ENCODE measurements at regions not wholly inside any gene's neighbourhood (a gene's known extent, or its start where the extent isn't known, plus 50 kb on each side); places are given as distances from the start of the nearest gene placed in this dataset.

DNA sequence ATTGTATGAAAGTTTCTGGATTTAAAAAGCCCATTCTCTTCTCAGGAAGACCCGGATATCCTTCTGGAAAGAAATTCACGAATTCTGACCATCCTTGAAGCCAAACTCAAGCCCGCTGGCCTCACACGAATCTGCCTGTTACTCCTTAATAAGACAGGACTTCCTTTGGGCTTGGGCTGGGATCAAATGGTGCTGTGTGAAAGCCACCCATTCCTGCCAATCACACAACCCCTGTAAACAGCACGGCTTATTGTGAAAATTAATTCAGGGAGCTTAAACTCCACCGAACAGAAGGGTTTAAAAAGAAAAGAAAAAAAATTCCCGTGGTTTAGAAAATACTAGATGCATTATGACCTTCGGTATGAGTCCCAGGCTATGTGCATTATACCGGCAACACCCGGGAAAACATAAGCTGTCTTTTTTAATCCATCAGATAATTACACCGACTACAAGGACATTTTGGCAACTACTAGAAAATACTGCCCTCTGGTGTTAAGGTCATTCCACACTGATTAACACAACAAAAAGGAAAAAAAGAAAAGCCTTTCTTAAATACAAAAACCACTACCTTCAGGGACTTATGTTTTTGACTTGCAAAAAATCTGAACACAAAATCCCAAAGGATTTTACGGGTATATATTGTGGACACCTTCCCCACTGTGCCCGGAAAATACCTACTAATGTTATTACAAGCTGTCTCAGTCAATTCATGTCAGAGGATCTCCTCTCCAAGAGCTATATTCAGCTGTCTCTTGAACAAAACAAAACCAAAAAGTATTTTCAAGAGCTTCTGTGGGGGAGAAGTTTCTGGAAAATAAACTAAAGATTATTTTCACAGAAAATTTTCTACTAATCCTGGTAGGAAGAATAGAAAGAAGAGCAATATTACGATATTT, 76.0 kb upstream of the LSM14A start:
- TF ChIP-seq CTCF (IDR thresholded peaks at IDR 0.05; ENCODE audit: insufficient read depth, low read length, poor library complexity, severe bottlenecking): peak; percentile 54
- no peaks in the 10 kb centered on the region for H3K27me3 ChIP-seq (replicated peaks; ENCODE audit: control insufficient read depth, insufficient read depth, low read length)
- no peak for DNase-seq (ENCODE audit: extremely low read depth, insufficient read length)
- H3K4me3 ChIP-seq (replicated peaks; ENCODE audit: low read depth, low read length): no peak overlapping the region
- H3K36me3 ChIP-seq (ENCODE audit: control insufficient read depth, insufficient read depth, low read length): no peaks in the 10 kb centered on the region

GRCh38 chr19:34104096-34104495, 68.2 kb upstream of the LSM14A start:
- no peaks in the 10 kb centered on the region for H3K27me3 ChIP-seq (replicated peaks; ENCODE audit: control insufficient read depth, insufficient read depth, low read length)
- no peak for DNase-seq (ENCODE audit: extremely low read depth, insufficient read length)

GRCh38 chr19:34104557-34104956, 67.7 kb upstream of the LSM14A start:
- no peak for DNase-seq (ENCODE audit: extremely low read depth, insufficient read length)
- Histone ChIP-seq H3K4me3 (replicated peaks; ENCODE audit: low read depth, low read length) (no peak overlapping the region), H3K36me3 (ENCODE audit: control insufficient read depth, insufficient read depth, low read length) (no peaks in the 10 kb centered on the region), H3K27me3 (replicated peaks; ENCODE audit: control insufficient read depth, insufficient read depth, low read length) (no peaks in the 10 kb centered on the region)
- no peak for TF ChIP-seq CTCF (IDR thresholded peaks at IDR 0.05; ENCODE audit: insufficient read depth, low read length, poor library complexity, severe bottlenecking)

More at GRCh38 chr19:34104096-34104495, 68.2 kb upstream of the LSM14A start:
- no peak overlapping the region for H3K4me3 ChIP-seq (replicated peaks; ENCODE audit: low read depth, low read length)
- no peak for TF ChIP-seq CTCF (IDR thresholded peaks at IDR 0.05; ENCODE audit: insufficient read depth, low read length, poor library complexity, severe bottlenecking)
- H3K36me3 ChIP-seq (ENCODE audit: control insufficient read depth, insufficient read depth, low read length): no peaks in the 10 kb centered on the region

- H3K4me3 ChIP-seq (replicated peaks; ENCODE audit: low read depth, low read length): no peak overlapping the region
- H3K27me3 ChIP-seq (replicated peaks; ENCODE audit: control insufficient read depth, insufficient read depth, low read length): no peaks in the 10 kb centered on the region
- no peaks in the 10 kb centered on the region for H3K36me3 ChIP-seq (ENCODE audit: control insufficient read depth, insufficient read depth, low read length)
- no peak for DNase-seq (ENCODE audit: extremely low read depth, insufficient read length)
- TF ChIP-seq CTCF (IDR thresholded peaks at IDR 0.05; ENCODE audit: insufficient read depth, low read length, poor library complexity, severe bottlenecking): no peak
These were observed 62.7 kb upstream of the LSM14A start for GRCh38 chr19:34109596-34109995.

DNA sequence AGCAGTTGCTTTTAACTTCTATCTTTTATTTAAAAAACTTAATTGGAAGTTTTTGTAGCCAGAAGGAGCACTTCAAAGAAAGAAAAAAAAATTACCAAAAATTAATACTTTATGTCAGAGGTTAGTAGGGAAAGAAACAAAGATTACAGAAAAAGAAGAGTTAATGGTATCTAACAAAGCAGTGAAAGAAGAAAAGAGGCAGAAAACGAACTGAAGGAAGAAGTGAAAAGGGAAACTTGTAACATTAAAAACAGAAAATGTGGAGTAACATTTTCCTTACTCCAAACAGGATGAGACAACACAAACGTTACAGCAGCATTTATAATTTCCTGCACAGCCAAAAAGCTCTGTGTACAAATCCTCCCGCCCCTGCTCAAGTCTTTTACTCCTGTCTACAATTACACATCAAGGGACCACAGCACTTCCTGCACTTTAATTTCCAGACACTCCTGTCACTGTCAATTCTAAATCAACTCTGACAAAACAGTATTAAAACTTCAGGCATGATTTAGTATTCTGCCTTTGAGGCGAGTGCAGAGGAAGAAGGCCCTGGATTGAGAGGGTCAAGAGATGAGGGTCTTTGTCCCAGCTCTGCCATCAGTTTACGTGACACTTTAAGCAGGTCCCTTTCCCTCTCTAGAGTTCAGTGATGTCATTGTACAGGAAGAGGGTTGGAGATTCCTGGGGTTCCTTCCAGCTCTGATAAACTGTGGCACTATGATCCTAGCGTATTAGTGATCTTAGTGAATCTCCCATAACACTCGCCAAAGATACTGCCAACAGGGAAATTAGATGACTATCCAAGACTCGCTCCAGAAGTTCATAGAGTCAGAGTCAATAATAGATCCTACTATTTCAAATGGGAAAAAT, 53.2 kb upstream of the LSM14A start:
- Histone ChIP-seq H3K36me3 (ENCODE audit: control insufficient read depth, insufficient read depth, low read length) (no peaks in the 10 kb centered on the region), H3K4me3 (replicated peaks; ENCODE audit: low read depth, low read length) (no peak overlapping the region), H3K27me3 (replicated peaks; ENCODE audit: control insufficient read depth, insufficient read depth, low read length) (no peaks in the 10 kb centered on the region)
- no peak for TF ChIP-seq CTCF (IDR thresholded peaks at IDR 0.05; ENCODE audit: insufficient read depth, low read length, poor library complexity, severe bottlenecking)
- DNase-seq (ENCODE audit: extremely low read depth, insufficient read length): no peak
